KMS-11 (cell line): ENCODE measurements at regions not wholly inside any gene's neighbourhood (a gene's known extent, or its start where the extent isn't known, plus 50 kb on each side); places are given as distances from the start of the nearest gene placed in this dataset.

Experiments used
- H2AFZ ChIP-seq: fragments of 200-600 bp; sonication (generic); 2 replicates; pipeline ENCODE4 v1.6.1; 2016; ENCODE audit warnings: antibody characterized with exemption, mixed run types, low read depth
- H3K27ac ChIP-seq: fragments of 200-600 bp; sonication (generic); 2 replicates; pipeline ENCODE4 v1.6.1; 2016; ENCODE audit warnings: mild to moderate bottlenecking, mixed run types
- H3K27me3 ChIP-seq: fragments of 200-600 bp; sonication (generic); 2 replicates; pipeline ENCODE4 v1.6.1; 2017; ENCODE audit warnings: mild to moderate bottlenecking, low read depth, mixed run types, moderate library complexity; ENCODE audit not compliant: insufficient read depth
- H3K36me3 ChIP-seq: fragments of 200-600 bp; sonication (generic); 2 replicates; pipeline ENCODE4 v1.6.1; 2017; ENCODE audit warnings: mild to moderate bottlenecking, mixed run types; ENCODE audit not compliant: insufficient read depth
- H3K4me1 ChIP-seq: fragments of 200-600 bp; sonication (generic); 2 replicates; pipeline ENCODE4 v1.6.1; 2016; ENCODE audit warnings: mild to moderate bottlenecking, low read depth, mixed run types; ENCODE audit not compliant: poor library complexity, severe bottlenecking
- H3K4me2 ChIP-seq: fragments of 200-600 bp; sonication (generic); 2 replicates; pipeline ENCODE4 v1.7.0; 2016; ENCODE audit warnings: mild to moderate bottlenecking, mixed run types
- H3K4me3 ChIP-seq: fragments of 200-600 bp; sonication (generic); IDR thresholded peaks from 2 replicates; pipeline ENCODE4 v1.6.1; 2017; ENCODE audit warnings: low read depth, low read length, mixed read lengths; ENCODE audit not compliant: insufficient read depth
- H3K79me2 ChIP-seq: fragments of 200-600 bp; sonication (generic); 2 replicates; pipeline ENCODE4 v1.6.1; 2016; ENCODE audit warnings: low read depth, mixed run types; ENCODE audit not compliant: insufficient read depth
- H3K9ac ChIP-seq: fragments of 200-600 bp; sonication (generic); 2 replicates; pipeline ENCODE4 v1.6.1; 2016; ENCODE audit warnings: mild to moderate bottlenecking, mixed run types
- H4K20me1 ChIP-seq: fragments of 200-600 bp; sonication (generic); 2 replicates; pipeline ENCODE4 v1.6.1; 2016; ENCODE audit warnings: mild to moderate bottlenecking, mixed run types; ENCODE audit not compliant: insufficient read depth
- CTCF ChIP-seq: fragments of 200-600 bp; sonication (generic); conservative IDR thresholded peaks from 2 replicates; pipeline ENCODE4 v1.6.1; 2017; ENCODE audit warnings: low read depth, mild to moderate bottlenecking, antibody characterized with exemption, low read length, moderate library complexity, mixed read lengths

GRCh38 chr9:107227774-107228173, 55.3 kb upstream of the RAD23B start:
- Histone ChIP-seq H3K27ac (no peak overlapping the region), H2AFZ (no peak overlapping the region), H3K4me1 (no peaks in the 10 kb centered on the region), H3K27me3 (no peaks in the 10 kb centered on the region), H3K79me2 (no peaks in the 10 kb centered on the region), H3K36me3 (no peaks in the 10 kb centered on the region), H3K4me2 (no peak overlapping the region), H3K4me3 (no peak overlapping the region), H4K20me1 (no peaks in the 10 kb centered on the region), H3K9ac (no peak overlapping the region)
- no peak for TF ChIP-seq CTCF

- Histone ChIP-seq H3K79me2 (no peaks in the 10 kb centered on the region), H3K4me3 (no peak overlapping the region), H3K27me3 (no peaks in the 10 kb centered on the region), H2AFZ (no peak overlapping the region), H3K9ac (no peak overlapping the region), H4K20me1 (no peaks in the 10 kb centered on the region), H3K36me3 (no peaks in the 10 kb centered on the region), H3K4me1 (no peaks in the 10 kb centered on the region), H3K27ac (no peak overlapping the region), H3K4me2 (no peak overlapping the region)
- TF ChIP-seq CTCF = no peak
Observed at GRCh38 chr9:107228496-107229039, 54.5 kb upstream of the RAD23B start.

- no peak overlapping the region for H3K27ac ChIP-seq
- H2AFZ ChIP-seq = no peak overlapping the region
- H3K9ac ChIP-seq = no peak overlapping the region
- H3K27me3 ChIP-seq = no peaks in the 10 kb centered on the region
- no peak overlapping the region for H3K4me3 ChIP-seq
- no peaks in the 10 kb centered on the region for H3K4me1 ChIP-seq
- H3K36me3 ChIP-seq = no peaks in the 10 kb centered on the region
- no peaks in the 10 kb centered on the region for H3K79me2 ChIP-seq
- no peak for TF ChIP-seq CTCF
- H4K20me1 ChIP-seq = no peaks in the 10 kb centered on the region
- no peak overlapping the region for H3K4me2 ChIP-seq
Observed at GRCh38 chr9:107229241-107229741, 53.8 kb upstream of the RAD23B start.
